Gastrocnemius medialis (tissue), 4 donors: ENCODE measurements at regions not wholly inside any gene's neighbourhood (a gene's known extent, or its start where the extent isn't known, plus 50 kb on each side); places are given as distances from the start of the nearest gene placed in this dataset.

Experiments used
- CTCF ChIP-seq, 5 experiments: fragments of 450-650 bp in 3 of 5; fragments of 200-600 bp in 2 of 5; sonication (generic) in 2 of 5; IDR thresholded peaks in 4 of 5; conservative IDR thresholded peaks in 1 of 5; 1 replicate in 4 of 5; 2 replicates in 1 of 5; pipeline ENCODE4 v1.5.1; 2016 to 2019; ENCODE audit warnings: antibody characterized with exemption in 5 of 5, mild to moderate bottlenecking in 3 of 5, moderate library complexity in 3 of 5
- POLR2A ChIP-seq, 2 donors: fragments of 450-650 bp; IDR thresholded peaks; one replicate each; pipeline ENCODE4 v1.6.1; 2017; ENCODE audit warnings: antibody characterized with exemption in 2 of 2, mild to moderate bottlenecking in 2 of 2, moderate library complexity in 2 of 2

GRCh38 chr18:64407606-64408005, 258.7 kb upstream of the LINC00305 start:
- TF ChIP-seq CTCF (IDR thresholded peaks at IDR 0.05 in 4 of 5, conservative IDR thresholded peaks at IDR 0.05 in 1 of 5) (no peak), POLR2A (IDR thresholded peaks at IDR 0.05) (no peak)
